HEK293 (cell line): ENCODE measurements at regions not wholly inside any gene's neighbourhood (a gene's known extent, or its start where the extent isn't known, plus 50 kb on each side); places are given as distances from the start of the nearest gene placed in this dataset.

ENCODE experiments used
- CTCF ChIA-PET: fragments of 350-600 bp; formaldehyde crosslinking; extraction: SDS; loops from one replicate; lab custom pipeline; 2021; ENCODE audit warnings: antibody characterized with exemption; lab: Yijun Ruan, JAX
- POLR2A ChIA-PET: fragments of 300-600 bp; formaldehyde crosslinking; extraction: SDS; loops from one replicate; lab custom pipeline; 2020; ENCODE audit warnings: antibody characterized with exemption, inconsistent platforms; lab: Yijun Ruan, JAX
- H3K27ac ChIP-seq: fragments of 200-500 bp; sonication (Bioruptor generic); 2 replicates; pipeline ENCODE4 v1.5.1; 2014; ENCODE audit warnings: low read depth, low read length, control low read depth, inconsistent platforms; ENCODE audit errors: extremely low read depth
- H3K36me3 ChIP-seq, 2 experiments: fragments of 200-500 bp in 1 of 2; sonication (Bioruptor generic) in 1 of 2; 1 replicate in 1 of 2; 2 replicates in 1 of 2; pipeline ENCODE4 v1.5.1; 2014 to 2017; ENCODE audit warnings: inconsistent platforms in 2 of 2, low read length in 2 of 2; ENCODE audit not compliant: control insufficient read depth in 2 of 2, insufficient read depth in 1 of 2
- H3K4me1 ChIP-seq: fragments of 200-500 bp; sonication (Bioruptor generic); 2 replicates; pipeline ENCODE4 v1.5.1; 2014; ENCODE audit warnings: mild to moderate bottlenecking, low read length, inconsistent platforms; ENCODE audit not compliant: control insufficient read depth, insufficient read depth
- H3K4me3 ChIP-seq: 2 replicates; pipeline ENCODE4 v1.5.1; 2011; ENCODE audit warnings: low read depth, mild to moderate bottlenecking, control low read depth, low read length, moderate library complexity
- H3K9me3 ChIP-seq: fragments of 200-500 bp; sonication (Bioruptor generic); 2 replicates; pipeline ENCODE4 v1.5.1; 2014; ENCODE audit warnings: low read depth, low read length, inconsistent platforms; ENCODE audit not compliant: control insufficient read depth, insufficient read depth
- CTCF ChIP-seq: fragments of 450-650 bp; formaldehyde crosslinking; IDR thresholded peaks from 2 replicates; pipeline ENCODE4 v1.5.1; 2016; ENCODE audit warnings: missing biosample characterization, missing genetic modification characterization
- GLI4 ChIP-seq: fragments of 450-650 bp; formaldehyde crosslinking; IDR thresholded peaks from 2 replicates; pipeline ENCODE4 v1.5.1; 2016; ENCODE audit warnings: missing biosample characterization, missing genetic modification characterization
- KLF1 ChIP-seq: fragments of 450-650 bp; formaldehyde crosslinking; IDR thresholded peaks from 2 replicates; pipeline ENCODE4 v1.5.1; 2016; ENCODE audit warnings: missing biosample characterization, missing genetic modification characterization
- KLF16 ChIP-seq: fragments of 450-650 bp; formaldehyde crosslinking; IDR thresholded peaks from 2 replicates; pipeline ENCODE4 v1.5.1; 2017; ENCODE audit warnings: missing biosample characterization, missing genetic modification characterization
- OSR2 ChIP-seq: fragments of 450-650 bp; formaldehyde crosslinking; IDR thresholded peaks from 2 replicates; pipeline ENCODE4 v1.5.1; 2016; ENCODE audit warnings: missing biosample characterization, missing genetic modification characterization
- OVOL3 ChIP-seq: fragments of 450-650 bp; formaldehyde crosslinking; IDR thresholded peaks from 2 replicates; pipeline ENCODE4 v1.5.1; 2016; ENCODE audit warnings: missing biosample characterization, missing genetic modification characterization
- TSHZ1 ChIP-seq: fragments of 450-650 bp; formaldehyde crosslinking; IDR thresholded peaks from 2 replicates; pipeline ENCODE4 v1.5.1; 2016; ENCODE audit warnings: missing biosample characterization, missing genetic modification characterization, borderline replicate concordance
- ZBTB1 ChIP-seq: fragments of 450-650 bp; formaldehyde crosslinking; IDR thresholded peaks from 2 replicates; pipeline ENCODE4 v1.5.1; 2016; ENCODE audit warnings: missing biosample characterization, missing genetic modification characterization
- ZBTB20 ChIP-seq: fragments of 450-650 bp; formaldehyde crosslinking; IDR thresholded peaks from 2 replicates; pipeline ENCODE4 v1.5.1; 2016; ENCODE audit warnings: missing biosample characterization, missing genetic modification characterization
- ZFP37 ChIP-seq: fragments of 450-650 bp; formaldehyde crosslinking; IDR thresholded peaks from 2 replicates; pipeline ENCODE4 v1.5.1; 2016; ENCODE audit warnings: missing biosample characterization, missing genetic modification characterization
- ZIC2 ChIP-seq: fragments of 450-650 bp; formaldehyde crosslinking; IDR thresholded peaks from 2 replicates; pipeline ENCODE4 v1.5.1; 2016; ENCODE audit warnings: missing biosample characterization, missing genetic modification characterization
- ZNF114 ChIP-seq: fragments of 450-650 bp; formaldehyde crosslinking; IDR thresholded peaks from 2 replicates; pipeline ENCODE4 v1.5.0; 2017; ENCODE audit warnings: missing biosample characterization, missing genetic modification characterization
- ZNF140 ChIP-seq: fragments of 450-650 bp; formaldehyde crosslinking; IDR thresholded peaks from 2 replicates; pipeline ENCODE4 v1.5.1; 2016; ENCODE audit warnings: missing biosample characterization, missing genetic modification characterization
- ZNF155 ChIP-seq: fragments of 450-650 bp; formaldehyde crosslinking; IDR thresholded peaks from 2 replicates; pipeline ENCODE4 v1.5.1; 2016; ENCODE audit warnings: missing biosample characterization, missing genetic modification characterization
- ZNF211 ChIP-seq: fragments of 450-650 bp; formaldehyde crosslinking; IDR thresholded peaks from 2 replicates; pipeline ENCODE4 v1.5.1; 2016; ENCODE audit warnings: low read depth, missing biosample characterization, missing genetic modification characterization
- ZNF223 ChIP-seq: fragments of 450-650 bp; formaldehyde crosslinking; IDR thresholded peaks from 2 replicates; pipeline ENCODE4 v1.5.1; 2016; ENCODE audit warnings: missing biosample characterization, missing genetic modification characterization
- ZNF239 ChIP-seq: fragments of 450-650 bp; formaldehyde crosslinking; IDR thresholded peaks from 2 replicates; pipeline ENCODE4 v1.5.1; 2016; ENCODE audit warnings: missing biosample characterization, missing genetic modification characterization
- ZNF280D ChIP-seq: fragments of 450-650 bp; formaldehyde crosslinking; IDR thresholded peaks from 2 replicates; pipeline ENCODE4 v1.5.1; 2016; ENCODE audit warnings: missing biosample characterization, missing genetic modification characterization
- ZNF335 ChIP-seq: fragments of 450-650 bp; formaldehyde crosslinking; conservative IDR thresholded peaks from 2 replicates; pipeline ENCODE4 v1.5.1; 2016; ENCODE audit warnings: missing biosample characterization, missing genetic modification characterization
- ZNF362 ChIP-seq: fragments of 450-650 bp; formaldehyde crosslinking; IDR thresholded peaks from 2 replicates; pipeline ENCODE4 v1.5.1; 2016; ENCODE audit warnings: missing biosample characterization, missing genetic modification characterization
- ZNF488 ChIP-seq: fragments of 450-650 bp; formaldehyde crosslinking; IDR thresholded peaks from 2 replicates; pipeline ENCODE4 v1.5.1; 2016; ENCODE audit warnings: missing biosample characterization, missing genetic modification characterization
- ZNF560 ChIP-seq: fragments of 450-650 bp; formaldehyde crosslinking; IDR thresholded peaks from 2 replicates; pipeline ENCODE4 v1.5.1; 2017; ENCODE audit warnings: missing biosample characterization, missing genetic modification characterization, borderline replicate concordance
- ZNF580 ChIP-seq: fragments of 450-650 bp; formaldehyde crosslinking; IDR thresholded peaks from 2 replicates; pipeline ENCODE4 v1.5.1; 2016; ENCODE audit warnings: missing biosample characterization, missing genetic modification characterization
- ZSCAN30 ChIP-seq: fragments of 450-650 bp; IDR thresholded peaks from 2 replicates; pipeline ENCODE4 v1.5.1; 2018; ENCODE audit warnings: missing biosample characterization, mild to moderate bottlenecking, missing genetic modification characterization, moderate library complexity

GRCh38 chr2:133942398-133942797, 311.5 kb upstream of the MGAT5 start:
- ChIA-PET POLR2A (no interaction called here), CTCF (no interaction called here)
- no peaks in the 10 kb centered on the region for H3K4me1 ChIP-seq
- H3K9me3 ChIP-seq, result no peaks in the 10 kb centered on the region
- H3K4me3 ChIP-seq, result no peak overlapping the region
- TF ChIP-seq ZNF335 (tag by site-specific recombination) (no peak), ZNF114 (no peak), ZNF211 (no peak), ZIC2 (no peak), OSR2 (tag by site-specific recombination) (no peak), ZNF239 (tag by site-specific recombination) (no peak), ZNF488 (tag by site-specific recombination) (no peak), TSHZ1 (tag by site-specific recombination) (no peak), OVOL3 (tag by site-specific recombination) (no peak), ZNF223 (tag by site-specific recombination) (no peak), GLI4 (tag by site-specific recombination) (no peak), KLF1 (tag by site-specific recombination) (no peak), ZNF362 (tag by site-specific recombination) (no peak)
- no peaks in the 10 kb centered on the region for H3K36me3 ChIP-seq
- H3K27ac ChIP-seq, result no peak overlapping the region

GRCh38 chr2:133943108-133943507, 310.8 kb upstream of the MGAT5 start:
- ChIA-PET CTCF (interaction anchor here (0.9 kb wide), 1 partner anchor 140 kb away, joined by 3 read pairs; no protein-coding TSS in a partner anchor), POLR2A (no interaction called here)
- no peak overlapping the region for H3K27ac ChIP-seq
- no peaks in the 10 kb centered on the region for H3K36me3 ChIP-seq
- H3K4me3 ChIP-seq, result no peak overlapping the region
- no peaks in the 10 kb centered on the region for H3K4me1 ChIP-seq
- TF ChIP-seq ZNF140 (tag by site-specific recombination) (no peak), ZFP37 (no peak), ZBTB1 (tag by site-specific recombination) (no peak), ZNF155 (tag by site-specific recombination) (no peak), ZSCAN30 (tag by site-specific recombination) (no peak)
- H3K9me3 ChIP-seq, result no peaks in the 10 kb centered on the region

DNA sequence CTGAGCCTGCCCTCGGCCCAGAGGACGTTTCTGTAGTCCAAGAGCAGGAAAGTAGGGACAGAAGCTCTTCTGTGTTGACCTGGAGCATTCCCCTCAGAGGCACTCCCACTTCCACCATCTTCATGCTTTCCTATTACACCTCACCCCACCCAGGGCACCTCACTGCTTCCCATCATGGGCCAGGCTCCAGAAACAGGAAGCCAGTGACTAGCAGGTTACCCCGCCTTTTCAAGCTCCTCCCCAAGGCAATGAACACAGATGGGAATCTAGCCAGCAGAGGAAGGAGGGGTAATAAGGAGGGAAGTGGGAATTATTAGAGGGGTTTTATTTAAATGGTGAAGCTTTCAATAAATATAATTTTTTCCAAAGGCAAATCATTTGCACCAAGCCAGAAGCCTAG, 308.8 kb upstream of the MGAT5 start:
- Histone ChIP-seq H3K27ac (no peak overlapping the region), H3K4me1 (no peaks in the 10 kb centered on the region), H3K9me3 (no peaks in the 10 kb centered on the region), H3K36me3 (no peaks in the 10 kb centered on the region), H3K4me3 (no peak overlapping the region)
- CTCF ChIA-PET, result interaction anchor here (0.7 kb wide), 1 partner anchor 392 kb away, joined by 3 read pairs; no protein-coding TSS in a partner anchor
- POLR2A ChIA-PET, result no interaction called here
- no peak for TF ChIP-seq KLF16 (tag by site-specific recombination)
- TF ChIP-seq ZNF560 (tag by site-specific recombination), result no peak
- TF ChIP-seq CTCF (tag by site-specific recombination), result no peak
- TF ChIP-seq ZNF239 (tag by site-specific recombination), result no peak
- no peak for TF ChIP-seq ZBTB20
- TF ChIP-seq ZNF580, result no peak
- no peak for TF ChIP-seq ZNF280D (tag by site-specific recombination)
